Suprapubic skin (tissue), 3 donors: ENCODE measurements at regions not wholly inside any gene's neighbourhood (a gene's known extent, or its start where the extent isn't known, plus 50 kb on each side); places are given as distances from the start of the nearest gene placed in this dataset.

Experiments used
- CTCF ChIP-seq, 2 donors: fragments of 200-600 bp in 1 of 2; fragments of 450-650 bp in 1 of 2; sonication (generic) in 1 of 2; IDR thresholded peaks; one replicate each; pipeline ENCODE4 v1.5.1; 2016 to 2019; ENCODE audit warnings: antibody characterized with exemption in 2 of 2, mild to moderate bottlenecking in 1 of 2, moderate library complexity in 1 of 2
- EP300 ChIP-seq: sonication (generic); formaldehyde crosslinking; IDR thresholded peaks from one replicate; pipeline ENCODE4 v1.6.1; 2017; ENCODE audit warnings: antibody characterized with exemption
- POLR2A ChIP-seq, 2 donors: fragments of 450-650 bp; IDR thresholded peaks; one replicate each; pipeline ENCODE4 v1.6.1; 2017; ENCODE audit warnings: antibody characterized with exemption in 2 of 2, mild to moderate bottlenecking in 2 of 2, moderate library complexity in 2 of 2

DNA sequence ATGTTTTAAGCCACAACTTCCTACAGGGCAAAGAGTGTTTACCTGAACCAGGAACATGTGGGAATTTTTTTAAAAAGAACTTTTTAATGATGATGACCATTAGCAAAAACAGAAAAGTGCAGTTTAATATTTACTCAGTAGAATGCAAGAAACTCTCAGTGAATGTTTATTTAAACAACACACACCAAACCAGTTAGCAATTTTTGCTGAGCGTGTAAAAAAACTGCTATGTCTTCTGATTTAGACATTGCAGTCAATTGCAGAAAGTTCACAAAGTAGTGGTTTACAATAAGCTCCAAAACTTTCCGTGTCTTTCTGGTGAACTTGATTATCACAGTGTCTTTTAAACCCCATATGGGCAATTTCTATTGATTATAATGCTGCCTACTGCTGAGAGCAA is 273.7 kb upstream of the DIAPH2 start:
- TF ChIP-seq CTCF (IDR thresholded peaks at IDR 0.05): no peak
- no peak for TF ChIP-seq EP300
- TF ChIP-seq POLR2A (IDR thresholded peaks at IDR 0.05): no peak
